ENCODE measurements at regions not wholly inside any gene's neighbourhood (a gene's known extent, or its start where the extent isn't known, plus 50 kb on each side); places are given as distances from the start of the nearest gene placed in this dataset.
"Not testable (repeated sequence)": the region's sequence is repeated elsewhere in the genome, so short reads cannot be mapped to it uniquely, and the experiment has no call there.

- DNase-seq (ENCODE audit: low spot score), result no peak
These were observed 210.0 kb downstream of the HINT1 start for GRCh38 chr5:130955041-130955440.

- DNase-seq (ENCODE audit: low spot score), result no peak
These were observed 210.7 kb downstream of the HINT1 start for GRCh38 chr5:130954336-130954735.

DNA sequence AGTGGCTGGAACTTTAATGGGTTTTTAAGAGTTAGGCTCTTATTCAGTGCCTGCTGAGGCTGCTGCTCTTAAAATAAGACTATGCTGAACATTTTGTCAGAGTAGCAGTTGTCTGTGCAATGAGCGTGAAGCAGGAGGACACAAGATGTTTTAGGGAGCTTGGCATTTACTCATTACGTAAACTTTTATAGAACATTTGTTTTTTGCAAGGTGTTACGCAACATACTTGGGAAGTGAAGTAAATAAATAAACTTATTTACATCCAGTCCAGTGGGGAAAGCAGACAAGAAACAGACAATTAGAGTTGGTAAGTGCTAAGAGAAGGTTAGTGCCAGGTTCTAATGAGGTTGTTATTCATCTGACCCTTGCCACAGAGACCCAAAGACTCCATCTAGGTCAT is 226.0 kb downstream of the HINT1 start:
- no peak for DNase-seq (ENCODE audit: low spot score)

- no peak for DNase-seq (ENCODE audit: low spot score)
These were observed 228.0 kb downstream of the HINT1 start for GRCh38 chr5:130937046-130937445.

GRCh38 chr5:130923543-130924124 is 241.4 kb downstream of the HINT1 start:
- DNase-seq (ENCODE audit: low spot score), result no peak

DNA sequence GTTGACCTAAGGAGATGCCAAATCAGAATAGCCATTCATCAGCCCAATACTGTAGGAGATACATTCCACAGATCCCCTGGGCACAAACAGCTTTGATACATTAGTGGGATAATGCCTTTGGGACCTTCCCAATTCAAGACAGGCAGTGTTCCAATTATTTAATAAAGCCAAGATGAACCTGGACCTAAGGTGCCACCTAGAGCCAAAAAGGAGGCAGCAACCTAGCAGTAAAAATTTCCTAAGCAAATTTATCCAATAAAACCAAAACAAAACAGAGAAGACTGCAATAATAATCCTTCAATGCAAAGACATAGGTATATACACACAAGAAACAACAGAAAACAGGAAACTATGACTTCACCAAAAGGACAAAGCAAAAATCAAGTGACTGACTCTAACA is 253.0 kb downstream of the HINT1 start:
- no peak for DNase-seq (ENCODE audit: low spot score)

- DNase-seq (ENCODE audit: low spot score), result no peak
These were observed 256.9 kb downstream of the HINT1 start for GRCh38 chr5:130908186-130908585.

- DNase-seq (ENCODE audit: low spot score), result not testable (repeated sequence)
These were observed 267.4 kb downstream of the HINT1 start for GRCh38 chr5:130897537-130898195.

DNA sequence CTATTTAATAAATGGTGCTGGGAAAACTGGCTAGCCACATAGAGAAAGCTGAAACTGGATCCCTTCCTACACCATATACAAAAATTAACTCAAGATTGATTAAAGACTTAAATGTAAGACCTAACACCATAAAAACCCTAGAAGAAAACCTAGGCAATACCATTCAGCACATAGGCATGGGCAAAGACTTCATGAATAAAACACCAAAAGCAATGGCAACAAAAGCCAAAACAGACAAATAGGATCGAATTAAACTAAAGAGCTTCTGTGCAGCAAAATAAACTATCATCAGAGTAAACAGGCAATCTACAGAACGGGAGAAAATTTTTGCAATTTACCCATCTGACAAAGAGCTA is 267.9 kb downstream of the HINT1 start:
- DNase-seq (ENCODE audit: low spot score), result not testable (repeated sequence)

DNA sequence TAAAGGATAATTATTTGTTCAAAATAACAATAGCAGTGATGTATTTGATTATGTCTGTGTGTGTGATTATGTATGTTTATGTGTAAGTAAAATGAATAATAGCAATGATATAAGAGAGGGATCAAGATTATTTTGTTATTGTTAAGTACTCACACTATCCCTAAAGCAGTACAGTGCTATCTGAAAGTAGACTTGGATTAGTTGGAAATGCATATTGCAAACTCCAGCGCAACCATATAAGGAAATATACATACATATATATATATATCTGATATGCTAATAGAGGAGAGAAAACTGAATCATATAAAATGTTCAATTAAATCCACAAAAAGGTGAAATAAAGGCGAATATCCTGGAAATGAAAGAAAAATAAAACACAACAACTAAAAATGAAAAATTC is 268.4 kb downstream of the HINT1 start:
- no peak for DNase-seq (ENCODE audit: low spot score)

- DNase-seq (ENCODE audit: low spot score), result no peak
These were observed 272.1 kb downstream of the HINT1 start for GRCh38 chr5:130893006-130893405.

- no peak for DNase-seq (ENCODE audit: low spot score)
These were observed 274.4 kb downstream of the HINT1 start for GRCh38 chr5:130890610-130891009.

- no peak for DNase-seq (ENCODE audit: low spot score)
These were observed 279.4 kb downstream of the HINT1 start for GRCh38 chr5:130885691-130886090.

DNA sequence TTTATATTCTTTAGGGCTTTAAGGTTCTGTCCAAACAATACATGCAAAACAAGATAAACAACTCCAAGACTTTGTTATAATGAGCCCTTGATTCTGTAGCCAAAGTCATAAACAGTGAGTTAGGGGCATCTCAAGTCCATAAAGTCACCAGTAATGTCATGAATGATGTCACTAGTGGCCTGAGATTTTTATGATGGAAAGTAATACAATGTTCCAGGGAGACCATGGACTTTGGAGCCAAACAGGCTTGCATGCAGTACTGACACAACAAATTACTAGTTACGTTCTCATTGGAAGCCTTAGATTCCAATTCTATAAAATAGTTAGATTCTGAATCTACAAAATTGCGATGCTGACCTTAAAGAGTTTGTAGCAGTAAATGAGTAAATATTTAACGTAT is 280.0 kb downstream of the HINT1 start:
- DNase-seq (ENCODE audit: low spot score), result no peak

- DNase-seq (ENCODE audit: low spot score), result no peak
These were observed 281.0 kb downstream of the HINT1 start for GRCh38 chr5:130884023-130884422.

GRCh38 chr5:130875656-130876055 is 289.4 kb downstream of the HINT1 start:
- DNase-seq (ENCODE audit: low spot score), result no peak

GRCh38 chr5:130874861-130875417 is 290.1 kb downstream of the HINT1 start:
- no peak for DNase-seq (ENCODE audit: low spot score)

- DNase-seq (ENCODE audit: low spot score), result peak; percentile 49
These were observed 293.5 kb downstream of the HINT1 start for GRCh38 chr5:130871346-130872086.

GRCh38 chr5:130870691-130871090 is 294.4 kb downstream of the HINT1 start:
- DNase-seq (ENCODE audit: low spot score), result no peak

- DNase-seq (ENCODE audit: low spot score), result no peak
These were observed 296.7 kb downstream of the HINT1 start for GRCh38 chr5:130868186-130868840.

- DNase-seq (ENCODE audit: low spot score), result no peak
These were observed 319.8 kb downstream of the HINT1 start for GRCh38 chr5:130845049-130845765.

Measured in ecto neural progenitor cell (in vitro differentiated cells).